ENCODE measurements at regions not wholly inside any gene's neighbourhood (a gene's known extent, or its start where the extent isn't known, plus 50 kb on each side); places are given as distances from the start of the nearest gene placed in this dataset.

DNA sequence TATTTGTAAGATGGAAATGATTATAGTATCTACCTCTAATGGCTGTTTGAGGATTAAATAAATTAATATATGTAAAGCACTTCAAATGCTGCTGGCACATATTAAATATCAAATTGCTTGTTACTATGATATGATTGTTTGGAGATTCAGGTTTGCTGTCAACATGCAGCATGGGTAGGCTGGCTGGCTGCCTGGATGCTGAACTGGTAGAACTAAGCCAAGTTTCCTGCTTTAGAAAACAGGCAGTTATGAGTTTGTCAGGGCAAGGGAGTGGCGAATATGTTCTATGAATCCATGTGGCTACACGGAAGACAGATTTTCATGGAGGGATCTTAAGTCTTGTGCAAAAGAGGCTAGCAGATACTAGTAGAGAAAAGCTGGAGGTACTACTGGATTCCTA lies 239.6 kb downstream of the GBA3 start:
- peaks cover 0 to 3% of the 10 kb centered on the region in 2 donors for H3K9me3 ChIP-seq
- in situ Hi-C loops (cut with MboI; ENCODE audit: low pct_ligation_motif_present in 1 of 4, low pct_unique_long_range_greater_than_20kb in 1 of 4, low sequenced_read_pairs in 3 of 4) = no loop called here
- TF ChIP-seq, protein P1, sequence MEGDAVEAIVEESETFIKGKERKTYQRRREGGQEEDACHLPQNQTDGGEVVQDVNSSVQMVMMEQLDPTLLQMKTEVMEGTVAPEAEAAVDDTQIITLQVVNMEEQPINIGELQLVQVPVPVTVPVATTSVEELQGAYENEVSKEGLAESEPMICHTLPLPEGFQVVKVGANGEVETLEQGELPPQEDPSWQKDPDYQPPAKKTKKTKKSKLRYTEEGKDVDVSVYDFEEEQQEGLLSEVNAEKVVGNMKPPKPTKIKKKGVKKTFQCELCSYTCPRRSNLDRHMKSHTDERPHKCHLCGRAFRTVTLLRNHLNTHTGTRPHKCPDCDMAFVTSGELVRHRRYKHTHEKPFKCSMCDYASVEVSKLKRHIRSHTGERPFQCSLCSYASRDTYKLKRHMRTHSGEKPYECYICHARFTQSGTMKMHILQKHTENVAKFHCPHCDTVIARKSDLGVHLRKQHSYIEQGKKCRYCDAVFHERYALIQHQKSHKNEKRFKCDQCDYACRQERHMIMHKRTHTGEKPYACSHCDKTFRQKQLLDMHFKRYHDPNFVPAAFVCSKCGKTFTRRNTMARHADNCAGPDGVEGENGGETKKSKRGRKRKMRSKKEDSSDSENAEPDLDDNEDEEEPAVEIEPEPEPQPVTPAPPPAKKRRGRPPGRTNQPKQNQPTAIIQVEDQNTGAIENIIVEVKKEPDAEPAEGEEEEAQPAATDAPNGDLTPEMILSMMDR (IDR thresholded peaks at IDR 0.05) = no peak
- TF ChIP-seq POLR2AphosphoS5 (IDR thresholded peaks at IDR 0.05) = no peak
- no peak for TF ChIP-seq EP300 (IDR thresholded peaks at IDR 0.05; ENCODE audit: low read depth)
- TF ChIP-seq POLR2A (IDR thresholded peaks at IDR 0.05) = no peak
- peak; percentile 17 for DNase-seq
- no peak overlapping the region for H3K27ac ChIP-seq
- H3K36me3 ChIP-seq = no peaks in the 10 kb centered on the region
- intact Hi-C loops (cut with DNase I; ENCODE audit: low total_unique reads) = no loop called here
- H3K4me3 ChIP-seq = no peak overlapping the region
- H3K4me1 ChIP-seq = no peaks in the 10 kb centered on the region
- WGBS, 2 donors (ENCODE audit: low coverage in 1 of 2) = 59 to 67% methylated on average over 2 of the region's 2 CpGs
- H3K27me3 ChIP-seq = no peaks in the 10 kb centered on the region

DNA sequence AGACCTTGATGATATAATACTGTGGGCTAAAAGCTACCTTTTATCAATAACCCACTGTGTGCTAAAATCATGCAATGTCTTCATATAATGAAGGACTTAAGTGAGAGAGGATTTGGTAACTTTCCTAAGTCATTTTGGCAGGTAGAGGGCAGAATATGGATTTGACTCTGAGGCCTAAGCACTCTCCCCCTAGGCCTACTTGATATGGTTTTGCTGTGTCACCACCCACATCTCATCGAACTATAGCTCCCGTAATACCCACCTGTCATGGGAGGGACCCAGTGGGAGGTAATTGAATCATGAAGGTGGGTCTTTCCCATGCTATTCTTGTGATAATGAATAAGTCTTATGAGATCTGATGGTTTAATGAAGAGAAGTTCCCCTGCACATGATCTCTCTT lies 229.7 kb downstream of the GBA3 start:
- no peak for DNase-seq
- Histone ChIP-seq H3K4me1 (no peaks in the 10 kb centered on the region), H3K9me3 (no peaks in the 10 kb centered on the region), H3K36me3 (no peaks in the 10 kb centered on the region), H3K4me3 (no peak overlapping the region), H3K27ac (no peak overlapping the region), H3K27me3 (no peaks in the 10 kb centered on the region)
- 60 to 78% methylated on average over 1 to 2 of the region's 2 CpGs for WGBS, 2 donors (ENCODE audit: low coverage in 1 of 2)
- in situ Hi-C loops (cut with MboI; ENCODE audit: low pct_ligation_motif_present in 1 of 4, low pct_unique_long_range_greater_than_20kb in 1 of 4, low sequenced_read_pairs in 3 of 4) = no loop called here
- TF ChIP-seq POLR2A (IDR thresholded peaks at IDR 0.05) = no peak
- intact Hi-C loops (cut with DNase I; ENCODE audit: low total_unique reads) = no loop called here

DNA sequence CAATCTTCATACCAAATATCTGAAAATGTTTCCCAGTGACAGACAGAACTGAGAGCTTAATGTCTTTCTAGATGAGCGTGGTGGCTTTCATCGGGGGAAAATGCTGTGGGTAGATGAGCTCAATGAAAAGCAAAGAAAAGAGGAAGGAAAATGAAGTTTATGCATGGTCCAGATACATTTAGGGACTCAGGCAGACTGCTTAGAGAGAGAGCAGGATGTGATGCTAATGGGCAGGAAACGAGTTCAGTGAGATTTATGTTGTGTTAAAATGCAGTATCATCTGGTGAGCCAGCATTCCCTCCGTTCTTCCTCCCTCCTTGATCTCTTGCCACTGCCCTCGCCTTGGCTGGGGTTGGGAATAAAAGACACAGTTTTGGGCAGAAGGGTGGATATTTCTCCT lies 229.2 kb downstream of the GBA3 start:
- 54% methylated on average over 5 of the region's 5 CpGs for WGBS, 2 donors (ENCODE audit: low coverage in 1 of 2)
- TF ChIP-seq POLR2A (IDR thresholded peaks at IDR 0.05) = no peak
- intact Hi-C loops (cut with DNase I; ENCODE audit: low total_unique reads) = no loop called here
- no peaks in the 10 kb centered on the region for H3K27me3 ChIP-seq
- in situ Hi-C loops (cut with MboI; ENCODE audit: low pct_ligation_motif_present in 1 of 4, low pct_unique_long_range_greater_than_20kb in 1 of 4, low sequenced_read_pairs in 3 of 4) = no loop called here
- no peaks in the 10 kb centered on the region for H3K4me1 ChIP-seq
- H3K27ac ChIP-seq = no peak overlapping the region
- no peaks in the 10 kb centered on the region for H3K36me3 ChIP-seq
- no peaks in the 10 kb centered on the region for H3K9me3 ChIP-seq
- H3K4me3 ChIP-seq = no peak overlapping the region
- DNase-seq = no peak

DNA sequence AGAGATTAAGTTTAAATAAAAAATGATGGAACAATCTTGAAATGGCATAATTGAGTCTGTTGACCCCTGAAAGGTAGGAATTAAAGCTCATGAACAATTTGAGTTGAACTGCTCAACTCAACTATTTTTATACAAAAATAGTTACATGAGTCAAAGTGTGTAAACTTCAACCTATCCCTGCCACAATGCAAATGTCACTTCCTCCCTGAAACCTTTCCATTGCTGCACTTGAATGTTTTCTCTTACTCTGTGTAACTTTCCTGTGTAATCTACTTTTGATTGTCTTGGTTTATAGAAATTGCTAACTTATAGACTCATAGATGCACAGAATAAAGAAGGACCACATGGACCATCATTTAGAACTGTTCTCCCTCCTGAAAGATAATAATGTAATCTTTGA lies 218.5 kb downstream of the GBA3 start:
- TF ChIP-seq, protein P1 (IDR thresholded peaks at IDR 0.05) = no peak
- TF ChIP-seq EP300 (IDR thresholded peaks at IDR 0.05; ENCODE audit: low read depth) (no peak), POLR2A (IDR thresholded peaks at IDR 0.05) (no peak), POLR2AphosphoS5 (IDR thresholded peaks at IDR 0.05) (no peak)
- intact Hi-C loops (cut with DNase I; ENCODE audit: low total_unique reads) (no loop called here), in situ Hi-C loops (cut with MboI; ENCODE audit: low pct_ligation_motif_present in 1 of 4, low pct_unique_long_range_greater_than_20kb in 1 of 4, low sequenced_read_pairs in 3 of 4) (no loop called here)
- H3K36me3 ChIP-seq = no peaks in the 10 kb centered on the region
- no peaks in the 10 kb centered on the region for H3K9me3 ChIP-seq
- no peak overlapping the region for H3K4me3 ChIP-seq
- H3K4me1 ChIP-seq = no peaks in the 10 kb centered on the region
- no peaks in the 10 kb centered on the region for H3K27me3 ChIP-seq
- DNase-seq = no peak
- no peak overlapping the region for H3K27ac ChIP-seq

DNA sequence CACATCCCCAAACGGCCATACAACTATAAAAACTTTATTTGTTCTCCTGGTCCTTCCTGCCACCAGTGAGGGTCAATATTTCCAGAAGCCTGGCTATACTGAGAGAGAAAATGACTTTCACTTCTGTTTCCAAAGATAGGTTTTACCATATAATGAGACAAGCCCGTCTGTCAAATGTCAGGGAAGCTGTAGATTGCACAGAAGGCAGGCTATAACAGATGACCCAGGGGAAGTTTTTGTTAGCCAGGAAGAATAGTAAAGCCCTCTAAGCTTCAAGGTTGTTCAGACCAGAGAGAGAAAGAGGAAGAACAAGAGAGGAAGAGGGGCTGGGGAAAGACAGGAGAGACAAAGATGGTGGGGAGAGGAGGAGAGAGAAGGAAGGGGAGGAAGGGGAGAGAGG lies 217.5 kb downstream of the GBA3 start:
- no peak for DNase-seq
- no peaks in the 10 kb centered on the region for H3K9me3 ChIP-seq
- TF ChIP-seq POLR2A (IDR thresholded peaks at IDR 0.05) (no peak), POLR2AphosphoS5 (IDR thresholded peaks at IDR 0.05) (no peak), EP300 (IDR thresholded peaks at IDR 0.05; ENCODE audit: low read depth) (no peak)
- TF ChIP-seq, protein P1 (IDR thresholded peaks at IDR 0.05) = no peak
- no peak overlapping the region for H3K4me3 ChIP-seq
- in situ Hi-C loops (cut with MboI; ENCODE audit: low pct_ligation_motif_present in 1 of 4, low pct_unique_long_range_greater_than_20kb in 1 of 4, low sequenced_read_pairs in 3 of 4) (no loop called here), intact Hi-C loops (cut with DNase I; ENCODE audit: low total_unique reads) (no loop called here)
- 0 to 29% methylated on average over 2 of the region's 2 CpGs for WGBS, 2 donors (ENCODE audit: low coverage in 1 of 2)
- H3K36me3 ChIP-seq = no peaks in the 10 kb centered on the region
- H3K27me3 ChIP-seq = no peaks in the 10 kb centered on the region
- no peak overlapping the region for H3K27ac ChIP-seq
- H3K4me1 ChIP-seq = no peaks in the 10 kb centered on the region

Measured in transverse colon (tissue), 4 donors.